BLaER1 treated with 17β-estradiol and CSF1 and Interleukin-3, amounts not matched to agents 10 nM and 100 nM (cell line): ENCODE measurements at regions not wholly inside any gene's neighbourhood (a gene's known extent, or its start where the extent isn't known, plus 50 kb on each side); places are given as distances from the start of the nearest gene placed in this dataset.
A peak's percentile ranks its signal among the peaks of the same experiment; 100 is the strongest.

Source experiments
- H3K27ac ChIP-seq, 11 experiments: shearing (Covaris generic); formaldehyde crosslinking; 2 replicates each; pipeline ENCODE4 v1.8.1; 2022
- H3K27me3 ChIP-seq, 11 experiments: shearing (Covaris generic); formaldehyde crosslinking; 2 replicates each; pipeline ENCODE4 v1.8.1; 2022
- H3K36me3 ChIP-seq, 11 experiments: shearing (Covaris generic); formaldehyde crosslinking; 2 replicates each; pipeline ENCODE4 v1.8.1; 2022
- H3K4me1 ChIP-seq, 10 experiments: shearing (Covaris generic); formaldehyde crosslinking; 2 replicates each; pipeline ENCODE4 v1.8.1; 2022
- H3K4me2 ChIP-seq, 11 experiments: shearing (Covaris generic); formaldehyde crosslinking; 2 replicates each; pipeline ENCODE4 v1.8.1; 2022
- H3K4me3 ChIP-seq, 10 experiments: shearing (Covaris generic); formaldehyde crosslinking; 2 replicates each; pipeline ENCODE4 v1.8.1; 2022
- H3K9ac ChIP-seq, 11 experiments: shearing (Covaris generic); formaldehyde crosslinking; 2 replicates each; pipeline ENCODE4 v1.8.1; 2022
- H3K9me3 ChIP-seq, 11 experiments: shearing (Covaris generic); formaldehyde crosslinking; replicated peaks in 1 of 11; 2 replicates each; pipeline ENCODE4 v1.8.1; 2022
- H4K20me1 ChIP-seq, 11 experiments: shearing (Covaris generic); formaldehyde crosslinking; 2 replicates each; pipeline ENCODE4 v1.8.1; 2022
- Cebpa-rat ChIP-seq, 11 experiments: shearing (Covaris generic); IDR thresholded peaks; 2 replicates each; pipeline ENCODE4 v1.8.1; 2022

DNA sequence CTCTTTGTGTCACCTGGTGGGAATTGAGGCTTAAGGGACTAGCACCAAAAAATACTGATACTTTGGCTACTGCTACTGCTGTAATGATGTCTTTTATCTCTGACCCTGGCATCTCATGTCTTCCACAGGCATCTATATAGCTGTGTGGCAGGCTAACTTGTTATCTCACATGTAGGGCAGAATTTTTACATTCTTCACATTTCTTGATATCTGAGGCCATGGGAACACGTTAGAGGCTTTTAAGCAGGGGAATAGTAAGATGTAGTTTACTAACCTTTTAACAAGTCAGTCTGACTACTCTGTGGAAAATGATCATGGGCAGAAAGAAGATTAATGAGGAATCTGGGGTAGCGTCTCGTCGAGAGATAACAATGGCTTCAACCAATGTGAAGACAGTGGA lies 498.4 kb downstream of the PCNX1 start:
- Histone ChIP-seq H3K4me3 (no peak overlapping the region), H3K36me3 (peaks cover 0 to 35% (median 0%) of the 10 kb centered on the region in 11 experiments; a peak in 6 of 22 replicates), H3K9ac (no peak overlapping the region), H3K27me3 (no peaks in the 10 kb centered on the region), H3K4me2 (no peak overlapping the region), H3K4me1 (peaks cover 0 to 60% (median 8%) of the 10 kb centered on the region in 10 experiments; a peak in 13 of 20 replicates), H3K27ac (0 out of 22 replicates have a peak overlapping the region, but pooled peaks of 1 of the 11 experiments have one; percentile 20), H3K9me3 (no peaks in the 10 kb centered on the region), H4K20me1 (peaks cover 0 to 63% (median 0%) of the 10 kb centered on the region in 11 experiments; a peak in 5 of 22 replicates)
- no peak for TF ChIP-seq Cebpa-rat (IDR thresholded peaks at IDR 0.05)

DNA sequence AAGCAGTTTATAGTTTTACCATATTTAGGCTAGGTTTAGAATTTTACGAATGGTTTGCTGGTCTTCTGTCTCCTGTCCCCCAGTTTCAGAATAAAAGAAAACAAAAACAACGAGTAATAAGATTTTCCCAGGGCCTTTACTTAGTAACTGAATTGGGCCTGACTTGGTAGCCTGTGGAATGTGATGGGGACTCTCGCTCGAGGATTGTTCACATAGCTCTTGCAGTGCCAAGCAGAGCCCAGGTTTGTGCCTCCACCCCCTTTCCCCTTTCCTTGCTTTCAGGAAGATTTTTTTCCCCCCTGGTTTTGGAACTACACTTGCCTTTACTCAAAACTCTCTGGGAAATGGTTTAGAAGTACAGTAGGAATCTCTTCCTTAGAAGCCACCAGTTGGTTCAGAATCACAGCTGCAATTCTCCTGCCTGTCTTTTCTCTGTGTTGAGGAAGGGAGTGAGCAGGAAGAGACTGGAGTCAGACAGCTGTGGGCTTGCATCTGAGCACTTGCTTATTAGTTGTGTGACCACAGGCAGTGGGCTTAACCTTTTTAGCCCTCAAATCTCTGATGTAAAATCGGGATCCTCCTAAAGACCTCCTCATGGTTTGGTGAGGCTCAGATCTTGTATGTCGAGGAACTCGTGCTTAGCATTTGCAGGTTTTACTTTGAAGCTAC lies 501.2 kb downstream of the PCNX1 start:
- Histone ChIP-seq H3K4me2 (peak overlapping the region in 1 of 11 experiments; percentile 63; a peak in 1 of 22 replicates), H3K36me3 (peaks cover 0 to 35% (median 0%) of the 10 kb centered on the region in 11 experiments; a peak in 6 of 22 replicates), H3K9me3 (no peaks in the 10 kb centered on the region), H3K4me3 (no peak overlapping the region), H4K20me1 (peaks cover 0 to 91% (median 0%) of the 10 kb centered on the region in 11 experiments; a peak in 6 of 22 replicates), H3K27me3 (no peaks in the 10 kb centered on the region), H3K27ac (no peak overlapping the region; a peak in 1 of 22 replicates), H3K4me1 (peaks cover 0 to 59% (median 12%) of the 10 kb centered on the region in 10 experiments; a peak in 13 of 20 replicates), H3K9ac (no peak overlapping the region)
- TF ChIP-seq Cebpa-rat (IDR thresholded peaks at IDR 0.05): no peak

DNA sequence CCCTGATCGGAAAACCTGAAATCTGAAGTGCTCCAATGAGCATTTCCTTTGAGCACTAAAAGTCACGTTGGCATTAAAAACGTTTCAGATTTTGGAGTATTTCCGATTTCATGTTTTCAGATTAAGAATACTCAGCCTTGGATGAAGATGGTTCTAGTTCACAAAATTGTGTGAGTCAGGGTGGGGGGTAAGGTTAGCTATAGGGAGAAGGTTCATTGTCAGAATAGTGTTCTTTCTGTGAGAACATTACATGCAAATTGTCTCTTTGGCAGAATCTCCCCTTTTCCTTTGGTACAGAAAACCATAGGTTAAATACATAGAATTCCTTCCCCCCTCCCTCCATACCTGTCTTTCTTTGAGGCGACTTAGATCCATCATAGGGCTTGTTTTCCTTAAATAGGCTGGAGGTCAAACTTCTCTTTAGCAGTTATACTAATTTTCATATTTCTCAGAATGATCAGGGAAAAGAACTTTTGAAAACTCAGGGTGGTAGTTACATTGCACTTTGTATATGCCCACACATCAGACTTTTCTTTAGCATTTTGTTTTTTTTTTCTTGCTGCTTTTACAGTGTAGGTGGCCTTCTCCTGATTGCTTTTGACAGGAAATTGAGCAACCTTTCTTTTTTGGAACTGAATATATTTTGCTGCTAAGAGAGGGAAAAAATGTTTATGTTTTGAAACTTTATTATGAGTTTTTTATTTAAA lies 503.5 kb downstream of the PCNX1 start:
- peak overlapping the region in 7 of 11 experiments; percentile 14 to 77 (median 48); a peak in 12 of 22 replicates for H3K4me2 ChIP-seq
- H3K9me3 ChIP-seq: no peaks in the 10 kb centered on the region
- TF ChIP-seq Cebpa-rat (IDR thresholded peaks at IDR 0.05): no peak
- H3K4me1 ChIP-seq: peaks cover 0 to 57% (median 12%) of the 10 kb centered on the region in 10 experiments; a peak in 13 of 20 replicates
- H4K20me1 ChIP-seq: peaks cover 0 to 97% (median 0%) of the 10 kb centered on the region in 11 experiments; a peak in 6 of 22 replicates
- H3K9ac ChIP-seq: peak overlapping the region in 2 of 11 experiments; percentile 35 to 36; a peak in 2 of 22 replicates
- peaks cover 0 to 37% (median 0%) of the 10 kb centered on the region in 11 experiments; a peak in 9 of 22 replicates for H3K36me3 ChIP-seq
- peak overlapping the region in 1 of 11 experiments; percentile 0; a peak in 2 of 22 replicates for H3K27ac ChIP-seq
- no peaks in the 10 kb centered on the region for H3K27me3 ChIP-seq
- H3K4me3 ChIP-seq: no peak overlapping the region

DNA sequence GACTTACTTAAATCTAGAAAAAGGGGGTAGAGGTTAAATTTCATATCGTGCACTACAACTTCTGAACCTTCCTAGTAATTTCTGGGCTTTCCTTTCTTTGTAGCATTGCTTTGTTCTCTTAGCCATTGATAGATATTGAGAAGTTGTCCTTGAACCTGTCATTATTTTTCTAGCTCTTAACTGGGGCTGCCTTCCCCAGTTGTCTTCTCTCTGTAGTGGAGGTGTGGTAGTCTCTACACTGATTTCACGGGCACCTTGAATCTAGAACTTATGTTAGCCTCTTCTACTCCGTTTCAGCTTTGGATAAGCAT lies 504.0 kb downstream of the PCNX1 start:
- H3K4me2 ChIP-seq: peak overlapping the region in 7 of 11 experiments; percentile 14 to 77 (median 48); a peak in 11 of 22 replicates
- H3K27me3 ChIP-seq: no peaks in the 10 kb centered on the region
- peaks cover 0 to 97% (median 0%) of the 10 kb centered on the region in 11 experiments; a peak in 6 of 22 replicates for H4K20me1 ChIP-seq
- H3K9me3 ChIP-seq: no peaks in the 10 kb centered on the region
- peak overlapping the region in 3 of 11 experiments; percentile 0 to 12 (median 7); a peak in 3 of 22 replicates for H3K27ac ChIP-seq
- H3K9ac ChIP-seq: peak overlapping the region in 1 of 11 experiments; percentile 35; a peak in 2 of 22 replicates
- TF ChIP-seq Cebpa-rat (IDR thresholded peaks at IDR 0.05): no peak
- H3K4me3 ChIP-seq: no peak overlapping the region
- peaks cover 0 to 36% (median 0%) of the 10 kb centered on the region in 11 experiments; a peak in 9 of 22 replicates for H3K36me3 ChIP-seq
- H3K4me1 ChIP-seq: peaks cover 0 to 57% (median 12%) of the 10 kb centered on the region in 10 experiments; a peak in 13 of 20 replicates

DNA sequence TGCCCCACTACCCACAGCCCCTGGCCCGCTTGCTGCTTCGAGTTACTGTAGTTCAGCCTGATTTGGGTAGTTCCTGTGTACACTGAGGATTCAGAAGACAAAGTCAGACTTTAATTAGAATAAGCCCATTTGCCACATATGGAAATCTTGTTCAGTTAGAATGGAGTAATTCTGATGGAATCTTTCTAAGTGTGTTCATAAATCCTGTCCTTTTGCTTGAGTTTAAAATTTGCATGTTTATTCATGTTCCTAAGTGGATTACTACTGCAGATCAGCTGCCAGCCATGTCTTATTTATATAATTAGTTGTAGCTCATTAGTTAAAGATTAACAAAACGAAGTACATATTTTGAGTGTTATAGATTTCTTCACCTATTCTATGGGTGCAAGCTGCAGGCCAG lies 504.5 kb downstream of the PCNX1 start:
- H3K9me3 ChIP-seq: no peaks in the 10 kb centered on the region
- peaks cover 0 to 39% (median 0%) of the 10 kb centered on the region in 11 experiments; a peak in 9 of 22 replicates for H3K36me3 ChIP-seq
- peak overlapping the region in 1 of 11 experiments; percentile 35; a peak in 2 of 22 replicates for H3K9ac ChIP-seq
- TF ChIP-seq Cebpa-rat (IDR thresholded peaks at IDR 0.05): no peak
- H3K4me1 ChIP-seq: peaks cover 0 to 57% (median 12%) of the 10 kb centered on the region in 10 experiments; a peak in 13 of 20 replicates
- H3K27me3 ChIP-seq: no peaks in the 10 kb centered on the region
- H3K4me3 ChIP-seq: no peak overlapping the region
- H4K20me1 ChIP-seq: peaks cover 0 to 98% (median 0%) of the 10 kb centered on the region in 11 experiments; a peak in 6 of 22 replicates
- H3K4me2 ChIP-seq: peak overlapping the region in 5 of 11 experiments; percentile 40 to 77 (median 54); a peak in 8 of 22 replicates
- peak overlapping the region in 2 of 11 experiments; percentile 7 to 12; a peak in 2 of 22 replicates for H3K27ac ChIP-seq

DNA sequence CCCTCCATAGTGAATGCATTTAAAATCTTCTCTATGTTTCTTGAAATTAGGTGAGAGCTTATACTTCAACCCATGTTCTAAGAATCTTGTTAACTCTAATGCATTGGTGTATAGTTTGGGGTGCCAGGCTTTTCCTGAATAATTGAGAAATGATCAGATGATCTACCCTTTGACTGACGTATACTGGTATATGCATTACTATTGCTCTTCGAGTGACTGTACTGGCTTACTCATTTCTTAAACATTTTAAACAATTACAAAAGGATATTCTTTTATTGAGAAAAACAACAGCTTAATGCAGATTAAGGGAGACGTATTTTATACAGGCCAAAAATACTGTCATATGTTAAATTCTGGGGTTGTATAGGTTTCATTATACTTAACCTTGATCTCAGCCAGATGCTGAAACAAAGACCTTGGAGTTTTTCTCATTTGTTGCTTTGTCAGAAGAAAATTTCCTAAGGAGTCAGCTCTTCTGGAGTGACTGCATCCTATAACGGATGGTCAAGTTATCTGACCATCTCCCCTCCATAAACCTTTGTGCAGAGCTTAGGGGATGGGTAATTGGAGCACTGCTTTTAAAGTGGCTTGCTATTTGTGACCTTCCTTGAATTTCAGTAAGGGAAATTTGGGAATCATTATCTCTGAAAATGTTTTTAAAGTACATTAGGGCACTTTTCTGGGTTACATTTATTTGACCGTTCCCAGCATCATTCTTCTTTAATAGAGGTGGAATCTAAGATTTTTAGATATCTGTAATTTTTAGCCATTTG lies 507.6 kb downstream of the PCNX1 start:
- Histone ChIP-seq H4K20me1 (peaks cover 0 to 91% (median 0%) of the 10 kb centered on the region in 11 experiments; a peak in 6 of 22 replicates), H3K27ac (no peak overlapping the region), H3K9ac (no peak overlapping the region), H3K4me1 (peaks cover 0 to 48% (median 12%) of the 10 kb centered on the region in 10 experiments; a peak in 13 of 20 replicates), H3K9me3 (peaks cover 0 to 5% (median 0%) of the 10 kb centered on the region in 11 experiments; a peak in 1 of 22 replicates), H3K4me2 (no peak overlapping the region), H3K36me3 (peaks cover 0 to 42% (median 7%) of the 10 kb centered on the region in 11 experiments; a peak in 9 of 22 replicates), H3K4me3 (no peak overlapping the region), H3K27me3 (no peaks in the 10 kb centered on the region)
- TF ChIP-seq Cebpa-rat (IDR thresholded peaks at IDR 0.05): no peak

DNA sequence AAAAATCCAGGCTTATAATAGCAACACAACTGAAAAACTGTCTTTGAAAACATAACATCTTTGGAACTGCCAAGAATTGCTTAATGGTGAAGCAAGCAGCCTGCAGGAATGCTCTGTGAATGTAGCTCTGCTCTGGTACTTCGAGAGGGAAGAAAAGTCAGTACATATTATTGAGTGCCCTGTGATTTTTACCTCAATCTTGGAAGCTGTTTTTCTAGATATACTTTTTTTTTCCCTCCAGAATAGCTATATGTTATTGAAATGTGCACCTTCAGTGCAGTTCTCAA lies 508.1 kb downstream of the PCNX1 start:
- H3K4me3 ChIP-seq: no peak overlapping the region
- H3K4me1 ChIP-seq: peaks cover 0 to 43% (median 12%) of the 10 kb centered on the region in 10 experiments; a peak in 13 of 20 replicates
- no peak overlapping the region for H3K27ac ChIP-seq
- H3K9me3 ChIP-seq: peaks cover 0 to 5% (median 0%) of the 10 kb centered on the region in 11 experiments; a peak in 1 of 22 replicates
- H3K4me2 ChIP-seq: no peak overlapping the region
- H3K36me3 ChIP-seq: peaks cover 0 to 47% (median 7%) of the 10 kb centered on the region in 11 experiments; a peak in 9 of 22 replicates
- no peak overlapping the region for H3K9ac ChIP-seq
- H4K20me1 ChIP-seq: peaks cover 0 to 91% (median 0%) of the 10 kb centered on the region in 11 experiments; a peak in 6 of 22 replicates
- no peaks in the 10 kb centered on the region for H3K27me3 ChIP-seq
- no peak for TF ChIP-seq Cebpa-rat (IDR thresholded peaks at IDR 0.05)

DNA sequence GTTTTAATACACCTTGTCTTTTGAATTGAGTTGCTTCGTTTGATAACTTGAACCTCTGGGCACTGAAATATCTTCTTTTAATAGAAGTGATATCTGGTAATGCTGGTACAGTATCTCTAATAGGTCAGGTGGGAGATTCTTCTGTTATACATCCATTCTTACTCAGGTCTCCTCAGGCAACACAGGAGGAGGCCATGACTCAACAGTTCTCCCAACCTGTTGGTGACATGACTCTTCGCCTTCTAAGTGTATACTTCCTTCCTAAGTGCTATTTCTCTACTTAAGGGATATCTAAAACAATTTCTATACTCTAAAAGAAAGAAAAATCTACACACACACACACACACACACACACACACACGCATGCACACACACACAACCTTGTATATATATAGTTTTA lies 509.1 kb downstream of the PCNX1 start:
- no peak overlapping the region for H3K27ac ChIP-seq
- peaks cover 0 to 58% (median 7%) of the 10 kb centered on the region in 11 experiments; a peak in 11 of 22 replicates for H3K36me3 ChIP-seq
- no peak overlapping the region for H3K9ac ChIP-seq
- H3K9me3 ChIP-seq: peaks cover 0 to 5% (median 0%) of the 10 kb centered on the region in 11 experiments; a peak in 1 of 22 replicates
- H3K27me3 ChIP-seq: no peaks in the 10 kb centered on the region
- TF ChIP-seq Cebpa-rat (IDR thresholded peaks at IDR 0.05): no peak
- peaks cover 0 to 32% (median 2%) of the 10 kb centered on the region in 10 experiments; a peak in 11 of 20 replicates for H3K4me1 ChIP-seq
- H3K4me2 ChIP-seq: no peak overlapping the region
- H3K4me3 ChIP-seq: no peak overlapping the region
- H4K20me1 ChIP-seq: peaks cover 0 to 91% (median 0%) of the 10 kb centered on the region in 11 experiments; a peak in 5 of 22 replicates
